Stimulated activated memory B cell treated with anti-CD40 and anti-IgM and Interleukin-4, amounts not matched to agents 10 μg/mL and 1 μg/mL and 100 μg/mL, for 72 hours (primary cell): ENCODE measurements at regions not wholly inside any gene's neighbourhood (a gene's known extent, or its start where the extent isn't known, plus 50 kb on each side); places are given as distances from the start of the nearest gene placed in this dataset.
A peak's percentile ranks its signal among the peaks of the same experiment; 100 is the strongest.
"Not testable (repeated sequence)": the region's sequence is repeated elsewhere in the genome, so short reads cannot be mapped to it uniquely, and the experiment has no call there.

Experiments
- ATAC-seq: fragments of 150-1000 bp; cut with Tn5 transposase; 2 replicates; pipeline ENCODE4 v1.10.0; 2021
- H3K27ac Mint-ChIP-seq: one replicate; pipeline ENCODE4 v1.8.0; 2022; ENCODE audit warnings: mild to moderate bottlenecking, mixed read lengths
- H3K27me3 Mint-ChIP-seq: one replicate; pipeline ENCODE4 v1.8.0; 2022; ENCODE audit warnings: mixed read lengths
- H3K36me3 Mint-ChIP-seq: one replicate; pipeline ENCODE4 v1.8.0; 2022; ENCODE audit warnings: mixed read lengths
- H3K4me1 Mint-ChIP-seq: one replicate; pipeline ENCODE4 v1.8.0; 2022; ENCODE audit warnings: mixed read lengths
- H3K4me3 Mint-ChIP-seq: one replicate; pipeline ENCODE4 v1.8.0; 2022; ENCODE audit warnings: mild to moderate bottlenecking, moderate library complexity, mixed read lengths
- H3K9me3 Mint-ChIP-seq: one replicate; pipeline ENCODE4 v1.8.0; 2022; ENCODE audit warnings: mixed read lengths

DNA sequence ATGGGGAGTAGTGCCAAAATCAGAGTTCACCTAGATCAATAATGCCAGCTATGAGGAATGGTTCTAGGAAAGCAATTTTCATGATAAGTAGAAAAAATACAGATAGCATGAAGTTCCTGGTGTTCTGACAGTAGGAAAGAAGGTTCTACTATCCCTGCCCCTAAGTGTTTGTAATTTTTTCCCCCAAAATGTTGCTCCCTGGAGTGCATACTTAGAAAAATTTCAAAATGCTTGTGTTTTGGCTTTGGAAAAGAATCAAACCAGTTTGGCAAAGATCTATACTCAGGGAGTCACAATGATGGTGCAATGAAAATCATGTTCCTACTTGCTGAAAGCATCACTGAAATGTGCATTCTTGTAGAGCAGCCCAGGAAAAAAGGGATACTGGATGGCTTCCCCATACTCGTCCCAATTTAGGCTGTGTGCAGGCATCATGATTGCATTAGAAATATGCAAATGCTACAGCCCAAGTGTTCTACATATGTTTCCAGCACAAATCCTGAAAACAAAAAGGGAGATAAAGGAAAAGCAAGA, 74.7 kb downstream of the LPAR4 start:
- Mint-ChIP-seq H3K9me3 (no peaks in the 10 kb centered on the region), H3K36me3 (no peaks in the 10 kb centered on the region), H3K4me1 (no peaks in the 10 kb centered on the region), H3K27ac (no peak overlapping the region), H3K4me3 (no peak overlapping the region), H3K27me3 (no peaks in the 10 kb centered on the region)
- no peak for ATAC-seq

DNA sequence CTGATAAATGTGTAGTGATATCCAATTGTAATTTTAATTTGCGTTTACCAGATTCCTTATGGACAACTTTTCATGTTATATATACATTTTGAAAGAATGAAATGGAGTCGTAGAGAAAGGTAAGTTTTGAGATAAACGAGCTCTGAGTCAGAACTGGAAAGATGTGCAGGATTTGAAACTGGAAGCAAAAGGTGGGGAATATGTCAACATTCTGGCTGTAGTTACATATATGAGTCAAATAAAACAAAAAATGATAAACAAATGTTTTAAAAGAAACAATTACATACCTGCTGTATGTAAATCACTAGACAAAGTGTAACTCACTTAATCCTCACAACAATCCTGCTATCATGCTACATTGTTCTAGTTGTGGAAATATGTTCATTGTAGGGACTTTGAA, 84.0 kb downstream of the LPAR4 start:
- Mint-ChIP-seq H3K36me3 (no peaks in the 10 kb centered on the region), H3K9me3 (no peaks in the 10 kb centered on the region), H3K27me3 (no peaks in the 10 kb centered on the region), H3K27ac (no peak overlapping the region), H3K4me3 (no peak overlapping the region), H3K4me1 (no peaks in the 10 kb centered on the region)
- no peak for ATAC-seq

DNA sequence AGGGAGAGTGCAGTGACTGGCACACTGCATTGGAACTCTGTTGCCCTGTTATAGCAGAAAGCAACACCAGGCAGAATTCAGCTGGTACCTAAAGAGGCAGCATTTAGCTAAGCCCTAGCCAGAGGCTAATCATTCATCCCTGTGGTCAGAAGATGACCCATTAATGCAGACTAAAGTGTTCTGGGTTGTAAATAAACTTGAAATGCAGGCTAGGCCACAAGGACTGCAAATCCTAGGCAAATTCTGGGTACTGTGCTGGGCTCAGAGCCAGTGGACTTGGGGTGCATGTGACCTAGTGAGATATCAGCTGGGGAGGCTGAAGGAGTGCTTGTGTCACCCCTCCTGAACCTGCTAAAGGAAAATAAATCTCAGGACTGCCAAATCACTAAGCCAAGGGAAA, 91.2 kb downstream of the LPAR4 start:
- H3K9me3 Mint-ChIP-seq, result no peaks in the 10 kb centered on the region
- no peaks in the 10 kb centered on the region for H3K27me3 Mint-ChIP-seq
- ATAC-seq, result no peak
- H3K27ac Mint-ChIP-seq, result no peak overlapping the region
- no peaks in the 10 kb centered on the region for H3K4me1 Mint-ChIP-seq
- no peak overlapping the region for H3K4me3 Mint-ChIP-seq
- no peaks in the 10 kb centered on the region for H3K36me3 Mint-ChIP-seq

DNA sequence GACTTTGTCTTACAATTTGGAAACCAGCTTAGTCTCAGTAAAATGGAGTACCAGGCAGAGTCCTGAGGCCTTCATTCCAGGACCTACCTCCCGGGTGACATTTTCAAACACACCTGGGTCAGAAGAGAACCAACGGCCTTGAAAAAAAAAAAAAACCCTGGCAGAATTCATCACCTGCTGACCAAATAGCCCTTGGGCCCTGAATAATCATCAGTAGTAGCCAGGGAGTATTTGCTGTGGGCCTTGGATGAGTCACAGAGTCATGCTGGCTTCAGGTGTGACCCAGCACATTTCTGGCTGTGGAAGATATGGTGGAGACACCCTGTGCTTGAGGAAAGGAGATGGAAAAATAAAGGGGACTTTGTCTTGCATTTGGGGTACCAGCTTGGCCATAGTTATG, 92.2 kb downstream of the LPAR4 start:
- Mint-ChIP-seq H3K27ac (no peak overlapping the region), H3K27me3 (no peaks in the 10 kb centered on the region)

DNA sequence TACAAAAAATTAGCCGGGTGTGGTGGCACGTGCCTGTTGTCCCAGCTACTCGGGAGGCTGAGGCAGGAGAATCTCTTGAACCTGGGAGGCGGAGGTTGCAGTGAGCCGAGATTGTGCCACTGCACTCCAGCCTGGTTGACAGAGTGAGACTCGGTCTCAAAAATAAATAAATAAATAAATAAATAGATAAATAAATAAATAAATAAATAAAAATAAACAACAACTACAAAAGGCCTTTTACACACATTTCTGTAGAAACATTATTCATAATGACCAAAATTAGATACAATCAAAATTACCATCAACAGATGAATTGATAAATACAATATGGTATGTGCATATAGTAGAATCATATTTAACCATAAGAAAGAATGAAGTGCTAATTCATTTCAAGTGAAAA, 96.7 kb downstream of the LPAR4 start:
- ATAC-seq, H3K27ac Mint-ChIP-seq: not testable (repeated sequence)

More for the DNA sequence above, 92.2 kb downstream of the LPAR4 start:
- ATAC-seq, result no peak
- H3K4me1 Mint-ChIP-seq, result no peaks in the 10 kb centered on the region
- no peak overlapping the region for H3K4me3 Mint-ChIP-seq
- no peaks in the 10 kb centered on the region for H3K36me3 Mint-ChIP-seq
- no peaks in the 10 kb centered on the region for H3K9me3 Mint-ChIP-seq

DNA sequence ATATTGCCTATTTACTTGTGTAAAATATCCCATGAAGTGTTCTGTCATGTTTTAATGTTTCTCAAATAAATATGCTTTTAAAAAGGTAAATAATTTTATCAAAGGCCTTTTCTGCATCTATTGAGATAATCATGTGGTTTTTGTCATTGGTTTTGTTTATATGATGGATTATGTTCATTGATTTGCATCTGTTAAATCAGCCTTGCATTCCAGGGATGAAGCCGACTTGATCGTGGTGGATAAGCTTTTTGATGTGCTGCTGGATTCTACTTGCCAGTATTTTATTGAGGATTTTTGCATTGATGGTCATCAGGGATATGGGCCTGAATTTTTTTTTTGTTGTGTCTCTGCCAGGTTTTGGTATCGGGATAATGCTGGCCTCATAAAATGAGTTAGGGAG, 63.9 kb upstream of the P2RY10 start:
- ATAC-seq, H3K27me3 Mint-ChIP-seq, H3K9me3 Mint-ChIP-seq, H3K36me3 Mint-ChIP-seq, H3K27ac Mint-ChIP-seq, H3K4me3 Mint-ChIP-seq, H3K4me1 Mint-ChIP-seq: not testable (repeated sequence)

More for the DNA sequence above, 96.7 kb downstream of the LPAR4 start:
- H3K9me3 Mint-ChIP-seq, H3K36me3 Mint-ChIP-seq, H3K27me3 Mint-ChIP-seq, H3K4me3 Mint-ChIP-seq, H3K4me1 Mint-ChIP-seq: not testable (repeated sequence)

DNA sequence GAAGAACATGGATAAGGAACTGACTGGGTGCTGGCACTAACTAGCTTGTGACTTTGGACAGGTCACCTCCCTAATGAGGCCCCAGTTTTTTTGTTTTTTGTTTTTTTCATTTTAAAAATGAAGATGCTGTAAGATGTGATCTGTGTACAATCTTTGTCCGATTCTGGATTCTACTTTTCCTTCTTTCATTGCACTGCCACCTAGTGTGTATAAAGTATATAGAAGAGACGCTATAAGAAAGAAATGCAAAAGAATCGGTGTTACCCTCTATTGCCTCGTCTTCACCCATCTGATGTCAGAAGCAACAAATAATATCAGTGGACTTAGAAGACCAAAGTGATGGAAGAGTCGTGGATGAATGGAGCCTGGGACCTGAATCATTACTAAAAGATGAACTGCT, 58.6 kb upstream of the P2RY10 start:
- Mint-ChIP-seq H3K36me3 (no peaks in the 10 kb centered on the region), H3K27me3 (no peaks in the 10 kb centered on the region), H3K4me1 (peaks cover 10% of the 10 kb centered on the region), H3K9me3 (no peaks in the 10 kb centered on the region), H3K4me3 (no peak overlapping the region), H3K27ac (peak overlapping the region; percentile 48)
- no peak for ATAC-seq
